ENCODE measurements at regions not wholly inside any gene's neighbourhood (a gene's known extent, or its start where the extent isn't known, plus 50 kb on each side); places are given as distances from the start of the nearest gene placed in this dataset.

DNA sequence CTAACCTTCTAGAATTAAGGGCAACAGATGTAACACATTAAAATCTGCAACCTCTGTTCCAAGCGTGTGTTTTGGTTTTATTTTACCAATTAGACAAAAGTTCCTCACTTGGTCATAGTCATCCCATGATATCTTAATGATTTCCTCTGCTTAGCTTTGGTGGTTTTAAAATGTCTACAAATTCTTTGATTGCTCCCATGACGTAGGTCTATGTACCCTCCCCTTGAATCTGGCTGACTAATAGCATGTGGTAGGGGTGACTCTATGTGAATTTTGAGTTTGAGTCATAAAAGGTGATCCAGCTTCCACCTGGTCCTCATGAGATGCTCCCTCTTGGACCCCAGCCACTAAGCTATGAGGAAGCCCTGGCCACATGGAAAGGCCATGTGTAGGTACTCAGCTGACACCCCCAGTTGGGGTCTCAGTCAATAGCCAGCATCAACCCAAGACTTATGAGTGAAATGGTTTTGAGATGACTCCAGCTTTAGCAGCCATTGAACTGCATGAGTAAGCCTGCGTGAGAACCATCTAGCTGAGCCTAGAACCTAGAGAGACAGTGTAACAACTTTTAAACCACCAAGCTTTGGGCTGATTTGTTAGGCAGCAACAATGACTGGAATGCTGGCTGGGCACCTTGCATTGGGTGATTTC lies 247.1 kb downstream of the MSRB3 start:
- ATAC-seq (ENCODE audit: low read depth) (no peak), DNase-seq (no peak)
- TF ChIP-seq, protein P1, sequence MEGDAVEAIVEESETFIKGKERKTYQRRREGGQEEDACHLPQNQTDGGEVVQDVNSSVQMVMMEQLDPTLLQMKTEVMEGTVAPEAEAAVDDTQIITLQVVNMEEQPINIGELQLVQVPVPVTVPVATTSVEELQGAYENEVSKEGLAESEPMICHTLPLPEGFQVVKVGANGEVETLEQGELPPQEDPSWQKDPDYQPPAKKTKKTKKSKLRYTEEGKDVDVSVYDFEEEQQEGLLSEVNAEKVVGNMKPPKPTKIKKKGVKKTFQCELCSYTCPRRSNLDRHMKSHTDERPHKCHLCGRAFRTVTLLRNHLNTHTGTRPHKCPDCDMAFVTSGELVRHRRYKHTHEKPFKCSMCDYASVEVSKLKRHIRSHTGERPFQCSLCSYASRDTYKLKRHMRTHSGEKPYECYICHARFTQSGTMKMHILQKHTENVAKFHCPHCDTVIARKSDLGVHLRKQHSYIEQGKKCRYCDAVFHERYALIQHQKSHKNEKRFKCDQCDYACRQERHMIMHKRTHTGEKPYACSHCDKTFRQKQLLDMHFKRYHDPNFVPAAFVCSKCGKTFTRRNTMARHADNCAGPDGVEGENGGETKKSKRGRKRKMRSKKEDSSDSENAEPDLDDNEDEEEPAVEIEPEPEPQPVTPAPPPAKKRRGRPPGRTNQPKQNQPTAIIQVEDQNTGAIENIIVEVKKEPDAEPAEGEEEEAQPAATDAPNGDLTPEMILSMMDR (IDR thresholded peaks at IDR 0.05) = no peak
- no peaks in the 10 kb centered on the region for H3K36me3 Mint-ChIP-seq (ENCODE audit: low read depth)
- no peaks in the 10 kb centered on the region for H3K27me3 Mint-ChIP-seq
- H3K27ac Mint-ChIP-seq = no peak overlapping the region
- intact Hi-C loops (cut with micrococcal nuclease) = no loop called here
- no peaks in the 10 kb centered on the region for H3K4me1 Mint-ChIP-seq
- CTCF ChIA-PET = no interaction called here
- H3K9me3 Mint-ChIP-seq = no peaks in the 10 kb centered on the region
- POLR2A ChIA-PET = no interaction called here
- no peak overlapping the region for H3K4me3 Mint-ChIP-seq

DNA sequence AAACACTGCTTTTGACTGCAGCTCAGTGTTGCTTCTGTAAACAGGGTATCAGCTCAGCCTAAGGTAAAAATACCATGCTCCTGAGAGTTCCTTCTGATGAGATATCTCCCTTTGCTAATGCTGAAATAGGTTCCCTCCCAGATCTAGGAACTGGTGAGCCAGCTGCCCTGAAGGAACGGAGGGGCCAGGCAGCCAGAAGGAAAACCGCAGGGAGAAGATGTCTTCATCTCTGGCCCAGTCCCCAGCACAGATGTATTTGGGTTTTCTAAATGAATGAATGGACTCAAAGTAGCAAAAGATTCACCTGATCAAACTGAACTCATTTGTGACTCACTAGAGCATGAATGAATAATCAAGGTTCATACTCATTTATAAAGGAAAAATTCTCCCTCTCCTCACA lies 247.8 kb downstream of the MSRB3 start:
- Mint-ChIP-seq H3K27ac (no peak overlapping the region), H3K27me3 (no peaks in the 10 kb centered on the region), H3K4me1 (no peaks in the 10 kb centered on the region), H3K9me3 (no peaks in the 10 kb centered on the region), H3K36me3 (ENCODE audit: low read depth) (no peaks in the 10 kb centered on the region), H3K4me3 (no peak overlapping the region)
- TF ChIP-seq, protein P1 (IDR thresholded peaks at IDR 0.05) = no peak
- no peak for ATAC-seq (ENCODE audit: low read depth)
- ChIA-PET POLR2A (no interaction called here), CTCF (no interaction called here)
- DNase-seq = no peak
- intact Hi-C loops (cut with micrococcal nuclease) = no loop called here

DNA sequence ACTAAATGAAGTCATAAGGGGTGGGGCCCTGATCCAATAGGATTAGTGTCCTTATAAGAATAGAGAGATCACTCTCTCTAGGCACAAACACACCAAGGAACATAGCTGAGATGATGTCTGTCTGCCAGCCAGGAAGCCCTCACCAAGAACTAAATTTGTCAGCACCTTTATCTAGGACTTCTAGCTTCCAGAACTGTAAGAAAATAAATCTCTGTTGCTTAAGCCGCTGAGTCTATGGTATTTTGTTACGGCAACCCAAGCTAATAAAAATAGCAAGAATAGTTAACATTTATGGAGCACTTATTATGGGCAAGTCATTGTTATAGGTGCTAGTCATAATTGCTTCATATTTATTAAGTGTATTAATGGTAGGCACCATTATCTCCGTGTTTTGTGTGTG lies 249.6 kb downstream of the MSRB3 start:
- ChIA-PET CTCF (no interaction called here), POLR2A (no interaction called here)
- Mint-ChIP-seq H3K27ac (no peak overlapping the region), H3K27me3 (no peaks in the 10 kb centered on the region), H3K4me3 (no peak overlapping the region), H3K9me3 (no peaks in the 10 kb centered on the region), H3K36me3 (ENCODE audit: low read depth) (no peaks in the 10 kb centered on the region), H3K4me1 (no peaks in the 10 kb centered on the region)
- ATAC-seq (ENCODE audit: low read depth) = no peak
- TF ChIP-seq, protein P1 (IDR thresholded peaks at IDR 0.05) = no peak
- DNase-seq = no peak
- intact Hi-C loops (cut with micrococcal nuclease) = no loop called here

DNA sequence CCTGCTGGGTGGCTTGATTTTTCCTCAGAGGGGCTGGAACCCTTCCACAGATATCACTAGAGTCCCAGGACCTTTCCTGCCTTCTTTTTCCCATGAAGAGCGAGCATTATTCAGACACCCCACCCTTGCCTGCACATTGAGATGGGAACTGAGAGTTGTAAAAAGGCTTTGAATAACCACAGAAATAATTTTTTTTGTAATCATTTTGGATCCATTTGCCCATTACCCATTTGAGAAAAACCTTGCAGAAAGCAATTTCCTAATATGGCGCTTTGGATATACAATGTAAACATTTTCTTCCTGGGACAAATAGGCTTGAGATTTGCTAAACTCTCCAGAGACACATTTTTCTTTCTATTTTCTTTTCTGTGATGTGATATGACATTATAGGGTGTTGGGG lies 250.6 kb downstream of the MSRB3 start:
- intact Hi-C loops (cut with micrococcal nuclease) = no loop called here
- ATAC-seq (ENCODE audit: low read depth) = no peak
- TF ChIP-seq, protein P1 (IDR thresholded peaks at IDR 0.05) = no peak
- Mint-ChIP-seq H3K4me1 (no peaks in the 10 kb centered on the region), H3K27me3 (no peaks in the 10 kb centered on the region), H3K27ac (no peak overlapping the region), H3K9me3 (no peaks in the 10 kb centered on the region), H3K36me3 (ENCODE audit: low read depth) (no peaks in the 10 kb centered on the region), H3K4me3 (no peak overlapping the region)
- no peak for DNase-seq
- POLR2A ChIA-PET = no interaction called here
- CTCF ChIA-PET = no interaction called here

DNA sequence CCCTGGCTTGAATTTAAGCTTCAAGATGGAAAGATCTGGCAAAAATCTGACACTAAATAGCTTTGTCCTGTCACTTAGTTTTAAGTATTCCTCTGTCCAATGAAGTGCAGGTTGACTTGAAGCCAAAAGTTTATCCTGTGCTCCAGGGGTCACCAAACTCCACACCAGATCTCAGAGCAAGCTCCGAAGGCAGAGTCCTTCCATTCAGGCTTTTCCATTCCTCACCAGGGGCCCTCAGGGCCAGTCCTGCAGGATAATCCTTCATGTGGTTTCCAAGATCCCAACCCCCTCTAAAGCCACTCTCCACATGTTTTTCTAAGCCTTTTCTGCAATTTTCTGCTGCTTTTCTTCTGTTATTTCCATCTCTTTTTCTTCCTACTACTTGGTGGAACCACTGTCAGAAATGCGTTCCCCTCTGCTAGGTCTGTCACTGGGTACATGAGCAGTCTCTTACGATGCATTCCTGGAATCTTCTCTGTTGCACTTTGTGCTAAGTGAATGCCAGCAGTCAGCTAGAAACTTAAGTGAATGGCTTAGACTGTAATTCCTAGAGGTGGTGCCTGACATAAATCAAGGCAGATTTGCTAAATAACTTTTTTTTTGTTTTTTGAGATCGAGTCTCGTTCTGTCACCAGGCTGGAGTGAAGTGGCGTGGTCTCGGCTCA lies 251.4 kb downstream of the MSRB3 start:
- TF ChIP-seq, protein P1 (IDR thresholded peaks at IDR 0.05) = no peak
- no peak overlapping the region for H3K4me3 Mint-ChIP-seq
- H3K9me3 Mint-ChIP-seq = no peaks in the 10 kb centered on the region
- no peaks in the 10 kb centered on the region for H3K36me3 Mint-ChIP-seq (ENCODE audit: low read depth)
- H3K27ac Mint-ChIP-seq = no peak overlapping the region
- ChIA-PET POLR2A (no interaction called here), CTCF (no interaction called here)
- DNase-seq (no peak), ATAC-seq (ENCODE audit: low read depth) (no peak)
- H3K4me1 Mint-ChIP-seq = no peaks in the 10 kb centered on the region
- H3K27me3 Mint-ChIP-seq = no peaks in the 10 kb centered on the region
- intact Hi-C loops (cut with micrococcal nuclease) = no loop called here
